GM18505 (cell line): ENCODE measurements at regions not wholly inside any gene's neighbourhood (a gene's known extent, or its start where the extent isn't known, plus 50 kb on each side); places are given as distances from the start of the nearest gene placed in this dataset.
A peak's percentile ranks its signal among the peaks of the same experiment; 100 is the strongest.
"Not testable (repeated sequence)": the region's sequence is repeated elsewhere in the genome, so short reads cannot be mapped to it uniquely, and the experiment has no call there.

Experiments used
- ATAC-seq: cut with Tn5 transposase; IDR thresholded peaks from one replicate; pipeline ENCODE4 v1.9.1; 2021; ENCODE audit not compliant: unreplicated experiment
- POLR2A ChIP-seq: IDR thresholded peaks from 4 replicates; pipeline ENCODE4 v1.6.1; 2011; ENCODE audit warnings: borderline replicate concordance; ENCODE audit not compliant: insufficient read depth, insufficient read length; ENCODE audit errors: extremely low read depth

DNA sequence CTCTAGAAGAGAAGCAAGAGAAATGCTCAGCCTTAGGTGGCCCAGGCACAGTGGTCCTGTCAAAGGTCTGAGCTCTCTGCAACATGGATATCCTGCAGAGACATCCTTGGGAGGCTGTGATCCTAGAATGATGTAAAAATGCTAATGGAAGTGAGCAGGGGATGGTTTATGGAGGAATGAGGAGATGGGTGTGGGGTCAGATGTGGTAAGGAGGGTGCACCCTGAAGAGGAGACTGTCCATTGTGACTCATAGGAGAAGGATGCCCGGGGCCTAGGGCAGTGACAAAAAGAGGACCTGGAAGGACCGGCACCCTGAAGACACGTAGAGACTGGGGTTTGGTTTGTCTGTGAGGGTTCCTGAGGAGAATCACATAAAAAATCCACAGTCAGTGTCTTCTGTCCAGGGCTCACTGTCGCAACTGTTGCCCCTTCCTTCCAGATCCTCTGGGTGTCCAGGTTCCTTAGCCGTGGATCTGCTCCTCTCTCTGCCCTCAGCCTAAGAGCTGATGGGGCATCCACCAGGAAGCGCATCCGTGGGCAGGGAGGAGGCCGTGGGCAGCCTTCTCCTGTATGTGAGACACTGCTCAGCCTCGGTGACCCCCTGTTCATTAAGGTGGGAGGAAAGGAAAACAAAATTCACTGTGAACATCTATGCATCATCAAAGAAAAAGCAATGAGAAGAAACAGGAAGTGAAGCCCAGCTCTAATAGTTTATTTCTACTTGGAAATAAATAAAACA lies 110.7 kb downstream of the VPREB1 start:
- no peak for ATAC-seq
- TF ChIP-seq POLR2A: no peak

DNA sequence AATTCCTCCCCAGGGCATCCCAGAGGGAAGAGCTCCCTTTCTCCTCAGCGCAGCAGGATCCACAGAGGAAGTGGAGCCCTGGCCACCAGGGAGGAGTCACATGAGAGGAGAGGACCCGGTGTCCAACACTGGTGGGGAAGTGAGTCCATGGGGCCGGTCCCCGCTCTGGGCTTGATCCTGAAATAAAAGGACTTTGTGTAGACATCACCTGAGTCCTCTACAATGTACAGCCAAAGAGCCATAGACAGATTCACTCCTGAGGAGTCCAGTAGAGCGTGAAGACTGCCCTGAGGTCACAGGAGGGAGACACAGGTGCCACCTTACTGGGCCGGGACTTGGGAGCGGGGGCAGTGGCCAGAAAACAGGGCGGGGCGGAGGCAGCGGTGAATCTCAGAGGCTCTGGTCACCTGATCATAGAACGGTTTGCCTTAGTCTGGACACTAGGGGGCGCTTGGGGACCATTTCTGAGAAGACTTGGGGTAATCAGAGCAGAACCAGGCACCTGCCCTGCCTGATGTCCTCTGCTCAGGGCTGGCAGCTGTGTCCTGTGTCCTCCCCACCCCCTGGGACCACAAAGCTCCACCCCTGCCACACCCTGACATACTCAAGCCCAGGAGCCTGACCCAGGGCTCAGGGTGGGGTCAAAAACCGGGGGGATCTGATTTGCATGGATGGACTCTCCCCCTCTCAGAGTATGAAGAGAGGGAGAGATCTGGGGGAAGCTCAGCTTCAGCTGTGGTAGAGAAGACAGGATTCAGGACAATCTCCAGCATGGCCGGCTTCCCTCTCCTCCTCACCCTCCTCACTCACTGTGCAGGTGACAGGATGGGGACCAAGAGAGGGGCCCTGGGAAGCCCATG lies 112.7 kb downstream of the VPREB1 start:
- peak; percentile 75 for ATAC-seq
- no peak for TF ChIP-seq POLR2A

DNA sequence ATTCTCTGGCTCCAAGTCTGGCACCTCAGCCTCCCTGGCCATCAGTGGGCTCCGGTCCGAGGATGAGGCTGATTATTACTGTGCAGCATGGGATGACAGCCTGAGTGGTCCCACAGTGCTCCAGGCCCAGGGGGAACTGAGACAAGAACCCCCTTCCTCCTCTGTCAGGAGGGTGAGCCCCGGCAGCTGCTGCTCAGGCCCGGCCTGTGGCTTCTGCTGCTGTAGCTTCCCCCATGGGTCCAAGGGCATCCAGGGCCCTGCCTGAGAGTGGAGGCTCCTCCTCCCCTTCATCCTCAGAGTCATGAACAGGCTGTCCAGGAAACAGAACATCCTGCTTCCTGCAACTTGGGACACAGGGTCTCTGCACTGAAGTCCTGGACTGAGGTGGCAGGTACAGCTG lies 113.6 kb downstream of the VPREB1 start:
- ATAC-seq: no peak
- no peak for TF ChIP-seq POLR2A

DNA sequence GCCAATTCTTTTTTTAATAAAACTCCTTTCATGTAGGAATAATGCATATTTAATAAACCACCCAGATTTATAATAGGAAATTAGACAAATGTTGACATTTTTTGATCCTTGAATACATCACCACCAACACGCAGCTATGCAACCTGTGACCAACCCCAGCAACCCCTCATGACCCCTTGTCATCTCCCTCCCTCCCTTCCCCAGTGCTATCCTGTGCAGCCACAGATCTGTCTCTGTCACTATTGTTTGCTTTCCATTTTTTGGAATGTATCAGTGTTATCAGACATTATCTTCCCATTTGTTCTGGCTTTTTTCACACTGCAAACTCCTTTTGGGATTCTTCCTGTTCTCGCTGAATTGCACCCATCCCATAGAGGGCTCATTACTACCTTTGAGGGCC lies 114.1 kb downstream of the VPREB1 start:
- no peak for TF ChIP-seq POLR2A
- no peak for ATAC-seq

DNA sequence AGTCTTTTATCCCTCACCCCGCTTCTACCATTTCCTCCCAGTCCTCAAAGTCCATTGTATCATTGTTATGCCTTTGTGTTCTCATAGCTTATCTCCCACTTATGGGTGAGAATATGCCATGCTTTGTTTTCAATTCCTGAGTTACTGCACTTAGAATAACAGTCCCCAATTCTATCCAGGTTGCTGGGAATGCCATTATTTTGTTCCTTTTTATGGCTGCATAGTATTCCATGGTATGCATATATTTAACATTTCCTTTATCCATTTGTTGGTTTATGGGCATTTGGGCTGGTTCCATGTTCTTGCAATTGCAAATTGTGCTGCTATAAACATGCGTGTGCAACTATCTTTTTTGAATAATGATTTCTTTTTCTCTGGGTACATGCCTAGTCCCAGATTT lies 114.9 kb downstream of the VPREB1 start:
- ATAC-seq: no peak
- no peak for TF ChIP-seq POLR2A

DNA sequence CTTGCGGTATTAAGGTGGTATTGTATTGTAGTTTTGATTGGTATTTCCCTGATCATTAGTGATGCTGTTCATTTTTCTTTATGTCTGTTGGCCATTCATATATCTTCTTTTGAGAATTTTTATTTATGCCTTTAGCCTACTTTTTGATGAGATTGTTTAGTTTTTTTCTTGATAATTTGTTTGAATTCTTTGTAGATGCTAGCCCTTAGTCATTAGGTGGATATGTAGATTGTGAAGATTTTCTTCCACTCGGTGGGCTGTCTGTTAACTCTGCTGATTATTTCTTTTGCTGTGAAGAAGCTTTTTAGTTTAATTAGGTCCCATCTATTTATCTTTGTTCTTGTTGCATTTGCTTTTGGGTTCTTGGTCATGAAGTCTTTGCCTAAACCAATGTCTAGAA lies 115.4 kb downstream of the VPREB1 start:
- no peak for TF ChIP-seq POLR2A
- ATAC-seq: no peak

DNA sequence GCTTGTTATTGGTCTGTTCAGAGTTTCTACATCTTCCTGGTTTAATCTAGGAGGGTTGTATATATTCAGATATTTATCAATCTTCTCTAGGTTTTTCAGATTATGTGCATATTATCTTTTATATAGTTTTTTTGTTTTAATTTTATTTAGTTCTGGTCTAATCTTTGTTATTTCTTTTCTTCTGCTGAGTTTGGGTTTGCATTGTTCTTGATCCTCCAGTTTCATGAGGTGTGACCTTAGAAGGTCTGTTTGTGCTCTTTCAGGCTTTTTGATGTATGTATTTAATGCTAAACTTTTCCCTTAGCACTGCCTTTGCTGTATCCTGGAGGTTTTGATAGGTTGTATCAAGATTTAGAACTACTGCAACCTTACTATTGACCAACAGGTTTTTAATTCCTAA lies 117.7 kb downstream of the VPREB1 start:
- no peak for TF ChIP-seq POLR2A
- no peak for ATAC-seq

DNA sequence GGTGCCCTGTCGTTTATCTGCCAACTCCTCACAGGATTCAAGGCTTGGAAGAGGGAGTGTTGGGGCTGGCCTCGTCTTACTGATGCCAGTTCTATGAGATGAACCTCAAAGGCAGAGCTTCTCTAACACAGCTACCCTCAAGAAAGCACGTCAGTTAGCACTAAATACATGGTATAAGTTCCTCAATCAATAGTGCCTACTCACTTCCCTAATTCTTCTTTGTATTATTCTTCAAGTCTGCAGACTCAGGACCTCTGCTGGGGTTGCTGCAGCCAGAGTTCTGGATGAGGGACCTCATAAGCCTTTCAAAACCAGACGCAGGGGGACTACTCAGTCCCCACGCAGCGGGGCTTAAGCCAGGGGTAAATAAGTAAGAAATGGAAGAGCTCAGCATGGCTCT lies 118.3 kb downstream of the VPREB1 start:
- no peak for TF ChIP-seq POLR2A
- ATAC-seq: no peak

DNA sequence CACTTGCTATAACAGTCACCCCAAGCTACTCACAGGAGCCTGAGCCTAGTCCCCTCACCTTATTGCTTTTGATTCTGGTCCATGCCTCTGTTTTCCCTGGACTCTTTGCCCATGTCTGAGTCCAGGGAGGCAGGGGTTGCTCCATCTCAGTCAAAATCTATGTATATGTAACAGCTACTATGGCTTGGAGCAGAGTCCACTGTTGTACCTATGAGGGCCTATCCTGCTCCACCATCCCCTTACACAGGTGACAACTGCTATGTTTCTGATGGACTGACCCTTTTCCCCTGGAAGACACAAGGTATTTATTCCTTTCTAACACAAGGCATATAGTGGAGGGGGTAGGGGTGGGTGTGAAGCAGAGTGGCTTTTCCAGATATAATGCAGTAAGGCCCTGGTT lies 119.6 kb downstream of the VPREB1 start:
- no peak for TF ChIP-seq POLR2A
- no peak for ATAC-seq

DNA sequence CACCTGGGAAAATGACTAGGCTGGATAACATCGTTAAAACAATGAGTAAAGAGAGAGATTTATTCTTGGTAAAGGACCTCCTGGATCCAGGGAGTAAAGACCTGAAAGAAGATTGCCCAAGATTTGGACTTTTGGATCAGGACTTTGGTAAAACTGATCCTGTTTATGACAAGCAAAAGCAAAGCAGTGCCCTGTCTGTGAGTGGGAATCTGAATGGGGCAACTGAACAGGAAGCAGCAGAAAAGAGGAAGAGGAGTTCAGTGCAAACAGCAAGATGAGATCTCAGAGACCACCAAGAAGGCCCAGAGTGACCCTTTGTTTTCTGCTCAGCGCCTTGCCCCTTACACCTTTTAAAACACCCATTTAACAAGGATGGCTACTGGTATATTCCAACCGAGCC lies 122.0 kb downstream of the VPREB1 start:
- no peak for ATAC-seq
- TF ChIP-seq POLR2A: no peak

DNA sequence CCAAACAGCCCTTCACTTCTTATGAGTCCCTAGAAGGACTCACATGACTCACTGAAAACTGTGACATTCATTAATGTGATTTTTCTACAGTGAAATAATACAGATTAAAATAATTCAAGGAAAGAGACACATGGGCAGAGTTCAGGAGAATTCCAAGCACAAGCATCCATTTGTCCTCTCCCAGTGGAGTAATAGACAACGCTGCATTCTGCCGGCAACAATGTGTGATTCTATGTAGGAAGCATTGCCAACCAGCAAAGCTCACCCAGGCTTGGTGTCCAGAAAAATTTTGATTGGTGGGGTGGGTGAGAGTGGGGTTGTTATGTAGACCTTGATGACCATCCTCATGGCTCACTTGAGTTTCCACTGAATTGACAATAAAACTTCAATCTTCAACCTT lies 123.9 kb downstream of the VPREB1 start:
- no peak for ATAC-seq
- TF ChIP-seq POLR2A: no peak

DNA sequence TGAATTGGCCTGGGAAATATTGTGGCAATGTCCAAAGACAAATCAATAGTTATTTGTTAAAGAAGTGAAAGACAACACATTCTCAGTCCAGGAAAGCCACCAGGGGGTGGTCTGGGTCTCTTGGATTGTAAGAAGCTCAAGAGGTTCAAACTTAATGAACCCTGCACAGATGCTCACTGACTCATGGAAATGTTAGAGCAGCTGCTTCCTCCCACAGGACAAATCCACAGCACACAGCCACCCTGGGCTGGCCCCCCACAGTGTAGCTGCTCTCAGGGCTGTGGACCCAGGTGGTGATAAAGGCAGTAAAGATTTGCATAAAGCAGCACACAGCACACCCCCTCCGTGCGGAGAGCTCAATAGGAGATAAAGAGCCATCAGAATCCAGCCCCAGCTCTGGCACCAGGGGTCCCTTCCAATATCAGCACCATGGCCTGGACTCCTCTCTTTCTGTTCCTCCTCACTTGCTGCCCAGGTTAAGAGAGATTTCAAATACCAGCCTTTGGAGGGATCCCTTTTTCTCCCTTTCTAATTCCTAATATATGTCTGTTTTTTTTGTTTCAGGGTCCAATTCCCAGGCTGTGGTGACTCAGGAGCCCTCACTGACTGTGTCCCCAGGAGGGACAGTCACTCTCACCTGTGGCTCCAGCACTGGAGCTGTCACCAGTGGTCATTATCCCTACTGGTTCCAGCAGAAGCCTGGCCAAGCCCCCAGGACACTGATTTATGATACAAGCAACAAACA lies 124.8 kb downstream of the VPREB1 start:
- ATAC-seq: not testable (repeated sequence)

DNA sequence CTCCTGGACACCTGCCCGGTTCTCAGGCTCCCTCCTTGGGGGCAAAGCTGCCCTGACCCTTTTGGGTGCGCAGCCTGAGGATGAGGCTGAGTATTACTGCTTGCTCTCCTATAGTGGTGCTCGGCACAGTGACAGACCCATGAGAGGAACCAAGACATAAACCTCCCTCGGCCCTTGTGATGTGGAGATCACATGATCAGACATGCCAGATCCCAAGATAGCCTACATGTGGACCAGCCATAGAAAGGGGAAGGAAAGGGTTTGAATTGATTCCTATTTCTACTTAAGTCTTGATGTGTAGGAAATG lies 125.3 kb downstream of the VPREB1 start:
- TF ChIP-seq POLR2A: no peak
- no peak for ATAC-seq
